Ectodermal cell (in vitro differentiated cells): ENCODE measurements at regions not wholly inside any gene's neighbourhood (a gene's known extent, or its start where the extent isn't known, plus 50 kb on each side); places are given as distances from the start of the nearest gene placed in this dataset.

Experiments
- H3K27ac ChIP-seq: 2 replicates; pipeline ENCODE4 v1.7.0; 2013; ENCODE audit warnings: mild to moderate bottlenecking, low read depth, low read length; ENCODE audit not compliant: insufficient read depth, poor library complexity, severe bottlenecking
- H3K27me3 ChIP-seq: 2 replicates; pipeline ENCODE4 v1.7.0; 2013; ENCODE audit warnings: mild to moderate bottlenecking, low read length; ENCODE audit not compliant: insufficient read depth, control insufficient read depth, poor library complexity, severe bottlenecking
- H3K36me3 ChIP-seq: one replicate; pipeline ENCODE4 v1.7.0; 2013; ENCODE audit warnings: low read length; ENCODE audit not compliant: control insufficient read depth, insufficient read depth
- H3K4me1 ChIP-seq: one replicate; pipeline ENCODE4 v1.7.0; 2013; ENCODE audit warnings: low read length; ENCODE audit not compliant: control insufficient read depth, insufficient read depth
- H3K4me3 ChIP-seq: 2 replicates; pipeline ENCODE4 v1.7.0; 2013; ENCODE audit warnings: low read depth, low read length, control low read depth; ENCODE audit not compliant: insufficient read depth
- H3K9me3 ChIP-seq: 2 replicates; pipeline ENCODE4 v1.7.0; 2013; ENCODE audit warnings: mild to moderate bottlenecking, low read length, moderate library complexity; ENCODE audit not compliant: control insufficient read depth
- whole genome bisulfite sequencing, 2 experiments: methylation state at CpG; one replicate each; pipeline ENCODE4 v1.1.7; 2013; ENCODE audit warnings: missing lambda C conversion rate in 2 of 2; 5-methylcytosine and 5-hydroxymethylcytosine counted together

- H3K36me3 ChIP-seq, result no peaks in the 10 kb centered on the region
- no peaks in the 10 kb centered on the region for H3K9me3 ChIP-seq
- peaks cover 26% of the 10 kb centered on the region for H3K4me1 ChIP-seq
- no peak overlapping the region for H3K4me3 ChIP-seq
- no peaks in the 10 kb centered on the region for H3K27me3 ChIP-seq
- no peak overlapping the region for H3K27ac ChIP-seq
These were observed 160.9 kb downstream of the MRPL14 start for GRCh38 chr6:43966374-43966658.

- no peaks in the 10 kb centered on the region for H3K27me3 ChIP-seq
- peaks cover 26% of the 10 kb centered on the region for H3K4me1 ChIP-seq
- H3K36me3 ChIP-seq, result no peaks in the 10 kb centered on the region
- no peak overlapping the region for H3K4me3 ChIP-seq
- no peak overlapping the region for H3K27ac ChIP-seq
- H3K9me3 ChIP-seq, result no peaks in the 10 kb centered on the region
- 89 to 96% methylated on average over 3 of the region's 3 CpGs for WGBS, 2 experiments
These were observed 161.5 kb downstream of the MRPL14 start for GRCh38 chr6:43965628-43966373.

GRCh38 chr6:43964659-43965570 lies 162.3 kb downstream of the MRPL14 start:
- 61 to 63% methylated on average over 6 of the region's 6 CpGs for WGBS, 2 experiments
- H3K27me3 ChIP-seq, result no peaks in the 10 kb centered on the region
- no peaks in the 10 kb centered on the region for H3K36me3 ChIP-seq
- no peak overlapping the region for H3K4me3 ChIP-seq
- peaks cover 26% of the 10 kb centered on the region for H3K4me1 ChIP-seq
- H3K27ac ChIP-seq, result no peak overlapping the region
- no peaks in the 10 kb centered on the region for H3K9me3 ChIP-seq

GRCh38 chr6:43963877-43964658 lies 163.2 kb downstream of the MRPL14 start:
- H3K4me1 ChIP-seq, result peaks cover 26% of the 10 kb centered on the region
- no peaks in the 10 kb centered on the region for H3K36me3 ChIP-seq
- H3K9me3 ChIP-seq, result no peaks in the 10 kb centered on the region
- H3K27ac ChIP-seq, result no peak overlapping the region
- H3K27me3 ChIP-seq, result no peaks in the 10 kb centered on the region
- H3K4me3 ChIP-seq, result no peak overlapping the region
- WGBS, 2 experiments, result 56 to 58% methylated on average over 6 of the region's 6 CpGs

GRCh38 chr6:43963203-43963602 lies 164.0 kb downstream of the MRPL14 start:
- no peaks in the 10 kb centered on the region for H3K27me3 ChIP-seq
- no peaks in the 10 kb centered on the region for H3K9me3 ChIP-seq
- WGBS, 2 experiments, result no CpG with 5 or more reads among the region's 1 CpG
- H3K4me3 ChIP-seq, result no peak overlapping the region
- no peak overlapping the region for H3K27ac ChIP-seq
- H3K36me3 ChIP-seq, result no peaks in the 10 kb centered on the region
- peaks cover 17% of the 10 kb centered on the region for H3K4me1 ChIP-seq

- H3K4me3 ChIP-seq, result no peak overlapping the region
- H3K9me3 ChIP-seq, result no peaks in the 10 kb centered on the region
- no peaks in the 10 kb centered on the region for H3K36me3 ChIP-seq
- WGBS, 2 experiments, result 88 to 92% methylated on average over 5 of the region's 5 CpGs
- peaks cover 10% of the 10 kb centered on the region for H3K4me1 ChIP-seq
- no peaks in the 10 kb centered on the region for H3K27me3 ChIP-seq
- no peak overlapping the region for H3K27ac ChIP-seq
These were observed 164.8 kb downstream of the MRPL14 start for GRCh38 chr6:43962458-43962857.

- H3K4me1 ChIP-seq, result peaks cover 2% of the 10 kb centered on the region
- no peaks in the 10 kb centered on the region for H3K36me3 ChIP-seq
- no peaks in the 10 kb centered on the region for H3K27me3 ChIP-seq
- H3K9me3 ChIP-seq, result no peaks in the 10 kb centered on the region
- H3K27ac ChIP-seq, result no peak overlapping the region
- H3K4me3 ChIP-seq, result no peak overlapping the region
- WGBS, 2 experiments, result 44 to 59% methylated on average over 2 to 3 of the region's 3 CpGs
These were observed 170.0 kb downstream of the MRPL14 start for GRCh38 chr6:43957273-43957672.

- no peaks in the 10 kb centered on the region for H3K27me3 ChIP-seq
- H3K9me3 ChIP-seq, result no peaks in the 10 kb centered on the region
- WGBS, 2 experiments, result 90 to 100% methylated on average over 3 of the region's 3 CpGs
- peaks cover 5% of the 10 kb centered on the region for H3K4me1 ChIP-seq
- H3K4me3 ChIP-seq, result no peak overlapping the region
- no peak overlapping the region for H3K27ac ChIP-seq
- no peaks in the 10 kb centered on the region for H3K36me3 ChIP-seq
These were observed 170.8 kb downstream of the MRPL14 start for GRCh38 chr6:43956478-43956877.

GRCh38 chr6:43954311-43955131 lies 172.7 kb downstream of the MRPL14 start:
- Histone ChIP-seq H3K9me3 (no peaks in the 10 kb centered on the region), H3K4me1 (peaks cover 5% of the 10 kb centered on the region), H3K36me3 (no peaks in the 10 kb centered on the region), H3K4me3 (no peak overlapping the region), H3K27ac (no peak overlapping the region), H3K27me3 (no peaks in the 10 kb centered on the region)
- WGBS, 2 experiments, result 89 to 90% methylated on average over 12 of the region's 12 CpGs
